SJSA1 (cell line): ENCODE measurements at regions not wholly inside any gene's neighbourhood (a gene's known extent, or its start where the extent isn't known, plus 50 kb on each side); places are given as distances from the start of the nearest gene placed in this dataset.
A peak's percentile ranks its signal among the peaks of the same experiment; 100 is the strongest.
"Not testable (repeated sequence)": the region's sequence is repeated elsewhere in the genome, so short reads cannot be mapped to it uniquely, and the experiment has no call there.

ENCODE experiments used
- DNase-seq, 2 experiments: peaks; one replicate each; pipeline ENCODE4 v3.0.0-alpha.2; 2015 to 2020; ENCODE audit warnings: low spot score in 2 of 2, low read depth in 1 of 2
- H3K27ac ChIP-seq: fragments of 250-450 bp; sonication (Bioruptor Pico); 2 replicates; pipeline ENCODE4 v1.5.1; 2020; ENCODE audit warnings: mild to moderate bottlenecking, moderate library complexity
- H3K27me3 ChIP-seq: fragments of 250-450 bp; sonication (Bioruptor Pico); replicated peaks from 2 replicates; pipeline ENCODE4 v1.5.1; 2020; ENCODE audit warnings: mild to moderate bottlenecking, moderate library complexity
- H3K36me3 ChIP-seq: fragments of 250-450 bp; sonication (Bioruptor Pico); 2 replicates; pipeline ENCODE4 v1.5.1; 2020; ENCODE audit warnings: mild to moderate bottlenecking
- H3K4me1 ChIP-seq: fragments of 250-450 bp; sonication (Bioruptor Pico); replicated peaks from 2 replicates; pipeline ENCODE4 v1.6.1; 2021; ENCODE audit warnings: mild to moderate bottlenecking
- H3K4me3 ChIP-seq: fragments of 250-450 bp; sonication (Bioruptor Pico); 2 replicates; pipeline ENCODE4 v1.5.1; 2020; ENCODE audit warnings: mild to moderate bottlenecking
- H3K9me3 ChIP-seq: fragments of 250-450 bp; sonication (Bioruptor Pico); replicated peaks from 2 replicates; pipeline ENCODE4 v1.5.1; 2020; ENCODE audit warnings: mild to moderate bottlenecking

DNA sequence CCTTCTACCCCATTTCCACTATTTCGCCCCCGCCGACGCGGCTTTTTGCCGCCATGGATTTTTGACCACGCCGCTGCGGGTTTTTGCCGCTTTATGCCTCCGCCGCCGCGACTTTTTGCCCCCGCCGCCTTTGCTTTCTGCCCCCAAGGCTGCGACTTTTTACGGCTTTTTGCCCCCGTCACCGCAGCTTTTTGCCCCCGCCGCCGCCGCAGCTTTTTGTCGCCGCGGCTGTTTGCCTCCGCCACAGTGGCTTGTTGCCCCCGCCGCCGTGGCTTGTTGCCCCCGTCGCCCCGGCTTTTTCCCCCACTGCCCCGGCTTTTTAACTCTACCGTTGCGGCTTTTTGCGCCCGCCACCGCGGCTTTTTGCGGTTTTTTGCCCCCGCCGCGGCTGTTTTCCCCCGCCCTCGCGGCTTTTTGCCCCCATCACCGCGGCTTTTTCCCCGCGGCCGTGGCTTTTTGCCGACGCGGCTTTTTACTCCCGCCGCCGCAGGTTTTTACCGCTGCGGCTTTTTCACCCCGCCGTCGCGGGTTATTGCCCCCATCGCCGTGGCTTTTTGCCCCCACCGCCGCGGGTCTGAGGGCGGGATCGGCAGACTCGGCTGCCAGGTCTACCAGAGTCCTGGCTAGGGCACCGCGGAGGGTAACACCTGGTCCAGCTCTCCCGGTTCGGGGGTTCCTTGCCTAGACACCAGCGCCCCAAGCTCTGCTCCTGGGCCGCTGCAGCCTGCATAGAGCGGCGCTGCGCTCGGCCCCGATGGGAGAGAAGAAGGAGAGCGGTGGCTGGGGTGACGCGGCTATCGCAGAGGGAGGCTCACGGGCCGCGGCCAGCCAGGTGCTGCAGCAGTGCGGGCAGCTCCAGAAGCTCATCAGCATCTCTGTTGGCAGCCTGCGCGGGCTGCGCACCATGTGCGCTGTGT is 562.7 kb upstream of the WSB1 start:
- H3K4me1 ChIP-seq = no peaks in the 10 kb centered on the region
- H3K27ac ChIP-seq = no peak overlapping the region
- H3K27me3 ChIP-seq = no peaks in the 10 kb centered on the region
- no peak for DNase-seq
- no peak overlapping the region for H3K4me3 ChIP-seq
- H3K36me3 ChIP-seq = no peaks in the 10 kb centered on the region
- no peaks in the 10 kb centered on the region for H3K9me3 ChIP-seq

GRCh38 chr17:26731926-26732325 is 562.0 kb upstream of the WSB1 start:
- H3K4me3 ChIP-seq, H3K27me3 ChIP-seq, H3K36me3 ChIP-seq, H3K4me1 ChIP-seq, H3K9me3 ChIP-seq, DNase-seq, H3K27ac ChIP-seq: not testable (repeated sequence)

GRCh38 chr17:26734775-26735174 is 559.1 kb upstream of the WSB1 start:
- H3K4me3 ChIP-seq, H3K9me3 ChIP-seq, H3K27me3 ChIP-seq, H3K4me1 ChIP-seq, H3K36me3 ChIP-seq, DNase-seq, H3K27ac ChIP-seq: not testable (repeated sequence)

DNA sequence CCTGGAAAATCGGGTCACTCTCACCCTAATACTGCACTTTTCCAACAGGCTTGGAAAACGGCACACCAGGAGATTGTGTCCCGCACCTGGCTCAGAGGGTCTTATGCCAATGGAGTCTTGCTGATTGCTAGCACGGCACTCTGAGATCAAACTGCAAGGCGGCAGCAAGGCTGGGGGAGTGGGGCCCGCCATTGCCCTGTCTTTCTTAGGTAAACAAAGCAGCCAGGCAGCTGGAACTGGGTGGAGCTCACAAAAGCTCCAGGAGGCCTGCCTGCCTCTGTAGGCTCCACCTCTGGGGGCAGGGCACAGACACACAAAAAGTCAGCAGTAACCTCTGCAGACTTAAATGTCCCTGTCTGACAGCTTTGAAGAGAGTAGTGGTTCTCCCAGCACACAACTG is 557.9 kb upstream of the WSB1 start:
- H3K4me1 ChIP-seq, H3K9me3 ChIP-seq, H3K4me3 ChIP-seq, H3K27me3 ChIP-seq, H3K36me3 ChIP-seq, H3K27ac ChIP-seq, DNase-seq: not testable (repeated sequence)

- DNase-seq = no peak
- H3K4me3 ChIP-seq = no peak overlapping the region
- H3K9me3 ChIP-seq = no peaks in the 10 kb centered on the region
- no peaks in the 10 kb centered on the region for H3K4me1 ChIP-seq
- no peaks in the 10 kb centered on the region for H3K27me3 ChIP-seq
- H3K36me3 ChIP-seq = no peaks in the 10 kb centered on the region
- H3K27ac ChIP-seq = no peak overlapping the region
These were observed 527.8 kb upstream of the WSB1 start for GRCh38 chr17:26765860-26766709.

- Histone ChIP-seq H3K9me3 (no peaks in the 10 kb centered on the region), H3K4me3 (no peak overlapping the region), H3K4me1 (no peaks in the 10 kb centered on the region), H3K27me3 (no peaks in the 10 kb centered on the region), H3K27ac (no peak overlapping the region), H3K36me3 (no peaks in the 10 kb centered on the region)
- DNase-seq = no peak
These were observed 527.2 kb upstream of the WSB1 start for GRCh38 chr17:26766743-26767142.

- Histone ChIP-seq H3K27ac (no peak overlapping the region), H3K27me3 (no peaks in the 10 kb centered on the region), H3K4me3 (no peak overlapping the region), H3K36me3 (no peaks in the 10 kb centered on the region), H3K9me3 (no peaks in the 10 kb centered on the region), H3K4me1 (no peaks in the 10 kb centered on the region)
- no peak for DNase-seq
These were observed 520.4 kb upstream of the WSB1 start for GRCh38 chr17:26773189-26774188.

DNA sequence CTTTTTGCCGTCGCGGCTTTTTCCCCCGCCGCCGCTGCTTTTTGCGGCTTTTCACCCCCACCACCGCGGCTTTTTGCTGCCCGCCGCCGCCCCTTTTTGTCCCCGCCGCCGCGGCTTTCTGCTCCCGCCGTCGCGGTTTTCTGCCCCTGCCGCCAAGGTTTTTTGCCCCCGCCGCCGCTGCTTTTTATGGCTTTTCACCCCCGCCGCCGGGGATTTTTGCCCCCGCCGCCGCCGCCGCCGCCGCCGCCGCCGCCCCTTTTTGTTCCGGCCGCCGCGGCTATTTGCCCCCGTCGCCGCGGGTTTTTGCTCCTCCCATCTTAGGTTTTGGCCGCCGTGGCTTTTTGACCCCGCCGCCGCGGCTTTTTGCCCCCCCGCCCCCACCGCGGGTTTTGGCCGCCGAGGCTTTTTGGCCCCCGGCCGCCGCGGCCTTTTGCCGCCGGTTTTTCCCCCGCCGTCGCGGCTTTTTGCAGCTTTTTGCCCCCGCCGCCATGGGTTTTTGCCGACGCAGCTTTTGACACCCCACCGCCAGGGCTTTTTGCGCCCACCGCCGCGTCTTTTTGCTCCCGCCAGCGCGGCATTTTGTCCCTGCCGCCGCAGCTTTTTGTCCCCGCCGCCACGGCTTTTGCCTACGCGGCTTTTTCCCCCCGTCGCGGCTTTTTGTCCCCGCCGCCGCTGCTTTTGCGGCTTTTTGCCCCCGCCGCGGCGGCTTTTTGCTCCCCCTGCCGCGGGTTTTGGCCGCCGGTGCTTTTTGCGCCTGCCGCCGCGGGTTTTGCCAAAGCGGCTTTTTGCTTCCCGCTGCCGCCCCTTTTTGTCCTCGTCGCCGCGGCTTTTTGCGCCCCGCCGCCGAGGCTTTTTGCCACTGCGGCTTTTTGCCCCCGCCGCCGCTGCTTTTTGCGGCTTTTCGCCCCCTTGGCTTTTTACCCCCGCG is 519.4 kb upstream of the WSB1 start:
- no peak for DNase-seq
- Histone ChIP-seq H3K27ac (no peak overlapping the region), H3K9me3 (no peaks in the 10 kb centered on the region), H3K36me3 (no peaks in the 10 kb centered on the region), H3K4me1 (no peaks in the 10 kb centered on the region), H3K4me3 (no peak overlapping the region), H3K27me3 (no peaks in the 10 kb centered on the region)

DNA sequence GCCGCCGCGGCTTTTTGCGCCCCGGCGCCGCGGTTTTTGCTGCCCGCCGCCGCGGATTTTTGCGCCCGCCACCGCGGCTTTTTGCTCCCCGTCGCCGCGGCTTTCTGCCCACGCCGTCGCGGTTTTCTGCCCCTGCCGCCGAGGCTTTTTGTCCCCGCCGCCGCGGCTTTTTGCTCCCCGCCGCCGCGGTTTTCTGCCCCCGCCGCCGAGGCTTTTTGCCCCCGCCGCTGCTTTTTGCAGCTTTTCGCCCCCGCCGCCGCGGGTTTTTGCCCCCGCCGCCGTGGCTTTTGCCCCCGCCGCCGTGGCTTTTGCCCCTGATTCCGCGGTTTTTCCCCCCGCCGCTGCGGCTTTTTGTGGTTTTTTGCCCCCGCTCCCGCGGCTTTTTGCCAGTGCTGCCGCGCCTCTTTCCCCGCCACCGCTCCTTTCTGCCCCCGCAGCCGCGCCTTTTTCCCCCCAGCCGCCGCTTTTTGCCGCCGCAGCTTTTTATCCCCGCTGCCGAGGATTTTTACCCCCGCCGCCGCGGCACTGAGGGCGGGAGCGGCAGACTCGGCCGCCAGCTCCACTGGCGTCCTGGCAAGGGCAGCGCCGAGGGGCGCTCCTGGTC is 518.6 kb upstream of the WSB1 start:
- no peak for DNase-seq

GRCh38 chr17:26780187-26780814 is 513.6 kb upstream of the WSB1 start:
- H3K4me3 ChIP-seq, H3K4me1 ChIP-seq, H3K36me3 ChIP-seq, H3K27ac ChIP-seq, H3K9me3 ChIP-seq, H3K27me3 ChIP-seq: not testable (repeated sequence)
- peak in 1 of 2 experiments; percentile 41 for DNase-seq

More for the DNA sequence above, 518.6 kb upstream of the WSB1 start:
- Histone ChIP-seq H3K4me1 (no peaks in the 10 kb centered on the region), H3K27ac (no peak overlapping the region), H3K27me3 (no peaks in the 10 kb centered on the region), H3K36me3 (no peaks in the 10 kb centered on the region), H3K9me3 (no peaks in the 10 kb centered on the region), H3K4me3 (no peak overlapping the region)

GRCh38 chr17:26782153-26782552 is 511.8 kb upstream of the WSB1 start:
- no peaks in the 10 kb centered on the region for H3K4me1 ChIP-seq
- no peaks in the 10 kb centered on the region for H3K36me3 ChIP-seq
- no peak for DNase-seq
- no peak overlapping the region for H3K27ac ChIP-seq
- peaks cover 7% of the 10 kb centered on the region; the same call in 1 of the 2 replicates for H3K9me3 ChIP-seq
- no peak overlapping the region for H3K4me3 ChIP-seq
- H3K27me3 ChIP-seq = no peaks in the 10 kb centered on the region

- no peak overlapping the region for H3K27ac ChIP-seq
- peaks cover 22% of the 10 kb centered on the region for H3K9me3 ChIP-seq
- H3K36me3 ChIP-seq = no peaks in the 10 kb centered on the region
- DNase-seq = no peak
- H3K4me1 ChIP-seq = no peaks in the 10 kb centered on the region
- H3K4me3 ChIP-seq = no peak overlapping the region
- no peaks in the 10 kb centered on the region for H3K27me3 ChIP-seq
These were observed 501.4 kb upstream of the WSB1 start for GRCh38 chr17:26792486-26792885.
